OCI-M2 (cell line): ENCODE measurements at regions not wholly inside any gene's neighbourhood (a gene's known extent, or its start where the extent isn't known, plus 50 kb on each side); places are given as distances from the start of the nearest gene placed in this dataset.

Experiments
- DNase-seq: peaks from one replicate; lab custom pipeline; 2025; ENCODE audit not compliant: unreplicated experiment; lab: John Stamatoyannopoulos, UW

DNA sequence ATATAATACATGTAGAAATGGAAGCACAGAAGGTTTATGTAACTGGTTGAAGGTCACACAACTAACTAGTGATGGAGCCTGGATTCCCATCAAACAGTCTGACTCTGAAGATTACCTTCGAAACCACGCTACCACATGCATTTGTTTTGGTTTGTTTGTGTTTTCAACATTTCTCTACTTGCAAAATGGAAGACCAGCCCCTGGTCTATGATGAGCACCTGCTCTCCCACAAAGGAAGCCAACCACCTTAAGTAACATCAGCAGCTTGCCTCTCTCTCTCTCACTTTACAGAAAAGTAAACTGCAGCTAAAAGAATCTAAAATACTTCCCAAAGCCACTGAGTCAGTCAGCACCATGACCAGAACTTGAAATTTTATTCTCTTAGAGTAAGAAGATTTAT, 186.9 kb upstream of the TMPO start:
- DNase-seq = no peak

DNA sequence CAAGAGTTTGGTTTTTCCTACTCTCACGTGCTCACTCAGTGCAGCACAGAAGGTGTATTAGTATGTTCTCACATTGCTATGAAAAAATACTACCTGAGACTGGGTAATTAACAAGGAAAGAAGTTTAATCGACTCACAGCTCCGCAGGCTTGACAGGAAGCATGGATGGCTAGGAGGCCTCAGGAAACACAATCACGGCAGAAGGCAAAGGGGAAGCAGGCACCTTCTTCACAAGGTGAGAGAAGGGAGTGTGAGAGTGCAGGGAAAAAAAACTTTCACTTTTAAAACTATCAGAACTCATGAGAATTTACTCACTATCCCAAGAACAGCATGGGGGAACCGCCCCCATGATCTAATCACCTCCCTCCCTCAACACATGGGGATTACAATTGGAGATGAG, 185.8 kb upstream of the TMPO start:
- no peak for DNase-seq

DNA sequence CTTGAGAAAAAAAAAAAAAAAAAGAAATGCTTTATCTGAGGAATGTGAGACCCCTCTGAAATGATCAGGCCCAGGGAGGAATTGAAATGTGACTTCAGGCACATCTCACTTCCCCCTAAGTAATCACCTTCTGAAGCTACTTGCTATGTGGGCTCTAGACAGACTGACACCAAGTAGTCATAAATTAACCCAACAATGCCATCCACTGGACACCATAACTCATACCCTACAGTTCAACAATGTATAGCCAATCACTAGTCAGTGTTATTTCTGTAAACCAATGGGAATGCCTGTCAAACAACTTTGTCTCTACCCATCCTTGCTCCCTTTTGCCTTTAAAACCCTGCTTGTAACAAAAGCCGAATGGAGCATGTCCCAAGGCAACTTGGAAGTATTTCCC, 182.7 kb upstream of the TMPO start:
- DNase-seq = no peak

GRCh38 chr12:98334768-98335167, 180.6 kb upstream of the TMPO start:
- DNase-seq = no peak

DNA sequence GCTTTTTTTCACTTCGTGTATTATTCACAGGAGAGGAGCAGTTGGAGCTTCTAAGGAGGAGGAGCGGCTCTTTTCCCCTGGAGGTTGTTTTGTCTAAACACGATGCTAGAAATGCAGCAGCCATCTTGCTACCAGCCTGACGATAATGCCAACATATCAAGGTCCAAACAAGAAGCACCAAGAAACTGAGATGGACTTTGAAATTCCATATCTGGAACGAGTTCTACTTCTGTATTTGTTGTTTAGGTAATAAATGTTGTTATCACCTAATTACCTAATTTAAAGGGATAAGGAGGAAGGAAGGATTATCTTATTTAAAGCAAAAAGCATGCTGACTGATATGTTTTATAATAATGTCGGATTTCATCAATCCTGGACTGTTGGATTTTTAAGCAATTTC, 174.4 kb upstream of the TMPO start:
- DNase-seq = no peak

- no peak for DNase-seq
Measured at GRCh38 chr12:98341732-98342131, 173.7 kb upstream of the TMPO start.

DNA sequence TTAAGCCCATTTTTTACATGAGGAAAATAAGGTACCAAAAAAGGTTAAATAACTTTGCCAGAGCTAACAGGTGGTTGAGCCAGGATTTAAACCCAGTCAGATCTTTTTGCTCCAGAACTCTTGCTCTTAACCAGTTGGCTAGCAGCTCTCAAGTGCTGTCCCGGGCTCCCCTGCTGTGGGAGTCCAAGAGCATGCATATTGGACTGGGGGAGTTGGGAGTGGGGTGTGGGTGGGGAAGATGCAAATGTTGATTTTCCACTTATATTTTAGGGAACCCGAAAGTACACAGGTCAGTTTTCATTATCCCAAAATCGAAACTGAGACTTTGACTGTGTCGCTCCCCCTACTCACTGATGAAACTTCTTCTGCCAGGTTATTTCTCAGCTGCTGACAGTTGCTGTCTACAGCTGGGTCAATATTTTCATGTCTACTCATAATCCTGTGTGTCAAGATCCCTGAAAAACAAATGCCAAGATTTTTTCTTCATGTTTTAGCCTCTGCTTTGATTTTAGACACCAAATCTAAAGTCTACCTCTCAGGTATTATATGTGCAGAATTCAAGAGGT, 172.3 kb upstream of the TMPO start:
- no peak for DNase-seq

DNA sequence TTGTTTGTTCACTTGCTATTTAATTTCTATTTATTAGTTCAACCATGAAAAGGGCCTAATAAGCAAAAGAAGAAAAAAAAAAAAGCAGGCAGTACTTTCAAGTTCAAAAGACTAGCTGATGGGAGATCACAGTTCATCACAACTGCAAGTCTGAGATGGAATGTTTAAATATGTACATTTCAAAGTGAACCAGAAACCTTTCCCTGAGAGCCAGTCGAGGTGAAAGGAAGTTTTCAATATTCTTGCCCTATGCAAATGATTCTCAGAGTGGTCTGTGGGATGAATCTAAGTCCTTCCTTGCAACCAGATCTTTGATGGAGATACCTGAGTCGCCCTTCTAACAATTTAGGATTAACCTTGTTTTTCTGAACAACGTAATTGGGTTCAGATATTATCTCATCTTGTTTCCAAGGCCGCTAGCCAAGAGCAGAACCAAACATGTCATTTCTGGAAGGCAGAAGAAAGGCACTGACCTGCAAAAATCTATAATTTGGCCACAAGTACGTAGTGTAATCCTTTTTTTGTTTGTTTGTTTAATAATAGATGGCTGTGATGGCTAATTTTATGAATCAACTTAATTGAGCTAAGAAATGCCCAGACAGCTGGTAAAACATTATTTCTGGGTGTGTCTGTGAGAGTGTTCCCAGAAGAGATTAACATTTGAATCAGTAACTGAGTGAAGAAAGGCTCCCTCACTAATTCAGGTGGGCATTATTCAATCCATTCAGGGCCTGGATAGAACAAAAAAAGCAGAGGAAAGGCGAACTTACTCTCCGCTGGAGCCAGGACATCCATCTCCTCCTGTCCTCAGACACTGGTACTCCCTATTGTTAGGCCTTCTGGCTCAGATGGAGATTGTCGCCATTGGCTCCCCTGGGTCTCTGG, 171.1 kb upstream of the TMPO start:
- DNase-seq = no peak

DNA sequence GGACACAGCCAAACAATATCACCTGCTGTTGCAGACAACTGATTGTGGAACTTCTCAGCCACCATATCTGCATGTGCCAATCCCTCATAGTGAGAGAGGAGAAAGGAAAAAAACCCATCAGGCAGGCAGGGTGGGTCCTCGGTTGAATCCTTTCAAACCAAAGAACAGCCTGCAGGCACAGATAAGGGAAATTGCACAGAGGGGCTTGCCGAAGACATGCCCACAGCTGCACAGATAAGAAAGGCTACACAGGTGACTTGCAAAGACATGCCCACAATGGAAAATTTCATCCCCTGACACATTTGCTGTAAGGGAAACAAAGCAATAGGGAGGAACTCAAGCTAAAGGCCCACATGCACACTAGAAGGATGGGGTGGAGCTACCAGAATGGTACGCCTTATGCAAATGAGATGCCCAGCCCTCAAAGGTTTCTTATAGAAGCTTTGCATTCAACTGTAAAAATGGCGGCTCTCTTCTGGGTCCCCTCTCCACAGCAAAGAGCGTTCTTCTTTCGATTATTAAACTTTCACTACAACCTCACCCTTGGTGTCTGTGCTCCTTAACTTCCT, 170.0 kb upstream of the TMPO start:
- no peak for DNase-seq

- no peak for DNase-seq
Measured at GRCh38 chr12:98351089-98351488, 164.3 kb upstream of the TMPO start.

DNA sequence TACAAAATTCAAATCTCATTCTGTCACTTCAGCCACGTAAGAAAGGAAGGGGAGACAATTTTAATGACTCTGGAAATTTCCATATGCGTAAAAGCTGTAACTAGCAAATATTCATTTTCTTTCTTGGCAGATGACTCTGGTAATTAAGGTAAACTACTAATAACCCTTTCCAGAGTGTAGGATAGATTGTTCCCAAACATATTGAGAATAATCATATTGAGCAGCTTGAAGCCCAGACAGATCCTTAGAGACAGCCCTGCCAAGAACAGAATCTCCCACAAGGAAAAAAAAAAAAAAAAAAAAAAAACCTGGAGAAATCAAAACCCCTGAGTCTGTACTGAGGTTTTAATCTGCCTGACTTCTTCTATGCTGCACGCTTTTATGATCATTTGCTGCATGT, 163.6 kb upstream of the TMPO start:
- no peak for DNase-seq

DNA sequence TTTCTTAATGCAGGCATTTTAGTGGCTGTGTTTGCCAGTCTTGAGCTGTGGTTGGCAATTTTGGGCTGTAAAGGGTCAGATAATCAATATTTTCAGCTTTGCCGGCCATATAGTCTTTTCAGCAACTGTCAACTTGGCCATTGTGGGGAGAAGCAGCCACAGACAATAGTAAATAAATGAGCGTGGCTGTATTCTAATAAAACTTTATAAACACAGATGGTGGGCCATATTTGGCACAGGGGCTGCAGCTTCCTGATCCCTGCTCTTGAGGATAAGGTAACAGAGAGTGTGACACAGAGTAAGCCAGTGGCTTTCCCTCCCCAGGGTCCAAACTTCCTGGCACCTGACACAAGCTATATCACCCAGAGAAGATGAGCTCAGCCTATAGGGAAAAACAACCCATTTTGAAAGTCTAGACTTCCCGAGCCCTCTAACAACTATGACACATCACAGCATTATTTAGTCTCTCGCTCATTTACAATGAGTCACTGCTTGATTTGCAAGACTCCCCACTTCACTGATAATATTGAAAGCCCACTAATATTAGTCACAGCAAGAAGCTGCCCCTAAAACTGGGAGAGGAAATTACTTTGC, 163.1 kb upstream of the TMPO start:
- no peak for DNase-seq

- DNase-seq = no peak
Measured at GRCh38 chr12:98352835-98353234, 162.6 kb upstream of the TMPO start.

DNA sequence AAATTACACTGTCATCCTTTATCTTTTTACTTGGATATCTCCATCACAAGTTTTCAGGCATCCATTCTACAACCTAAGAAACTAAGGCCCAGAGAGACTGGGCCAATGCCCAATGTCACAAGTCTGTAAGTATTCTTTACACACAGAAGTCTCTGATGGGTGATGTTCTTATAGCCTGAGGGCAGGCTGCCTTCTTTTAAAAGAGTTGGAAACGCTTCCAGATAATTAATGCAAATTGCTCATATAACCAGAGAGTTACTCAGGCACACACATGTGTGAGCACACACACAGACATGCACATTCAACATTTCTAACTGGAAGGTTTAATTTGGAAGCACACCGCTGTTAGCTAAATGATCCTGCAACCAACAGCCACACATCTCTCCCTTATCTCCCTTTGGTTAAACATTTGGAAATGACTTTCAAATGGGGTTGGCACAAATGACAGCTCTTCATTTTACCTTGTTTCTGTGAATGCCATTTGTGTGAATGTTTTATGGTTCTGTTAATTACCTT, 160.8 kb upstream of the TMPO start:
- DNase-seq = no peak

DNA sequence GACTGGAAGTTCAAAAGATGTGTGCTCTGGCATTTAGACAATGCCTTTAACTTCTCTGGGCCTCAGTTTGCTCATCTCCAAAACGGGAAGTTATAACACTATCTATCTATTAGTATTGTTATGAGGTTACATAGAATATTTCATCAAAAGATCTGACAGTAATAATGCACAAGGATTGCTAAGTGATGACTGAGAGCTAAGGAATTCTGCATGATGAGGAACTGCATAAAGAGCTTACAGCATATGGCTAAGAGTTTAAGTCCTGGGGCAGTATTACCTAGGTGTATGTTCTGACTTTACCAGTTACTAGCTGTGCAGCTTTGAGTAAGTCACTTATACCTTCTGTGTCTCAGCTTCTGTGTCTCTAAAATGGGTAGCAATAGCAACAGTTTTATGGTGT, 160.1 kb upstream of the TMPO start:
- DNase-seq = no peak

- DNase-seq = no peak
Measured at GRCh38 chr12:98355933-98356332, 159.5 kb upstream of the TMPO start.

DNA sequence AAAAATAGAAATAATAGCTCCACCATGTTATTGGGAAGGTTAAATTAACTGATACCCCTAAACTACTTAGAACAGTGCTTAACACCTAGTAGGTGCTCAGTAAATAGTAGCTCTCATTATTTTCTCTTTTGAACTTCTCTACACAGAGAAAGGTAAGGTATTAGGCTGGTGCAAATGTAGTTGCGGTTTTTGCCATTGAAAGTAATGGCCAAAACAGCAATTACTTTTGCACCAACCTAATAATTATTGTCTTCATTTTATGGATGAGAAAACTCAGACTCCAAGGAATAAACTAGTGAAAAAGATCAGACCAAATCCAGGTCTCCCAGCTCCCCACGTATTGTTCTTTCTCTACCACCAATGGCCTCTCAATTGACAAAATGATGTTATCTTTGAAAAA, 157.2 kb upstream of the TMPO start:
- DNase-seq = no peak

DNA sequence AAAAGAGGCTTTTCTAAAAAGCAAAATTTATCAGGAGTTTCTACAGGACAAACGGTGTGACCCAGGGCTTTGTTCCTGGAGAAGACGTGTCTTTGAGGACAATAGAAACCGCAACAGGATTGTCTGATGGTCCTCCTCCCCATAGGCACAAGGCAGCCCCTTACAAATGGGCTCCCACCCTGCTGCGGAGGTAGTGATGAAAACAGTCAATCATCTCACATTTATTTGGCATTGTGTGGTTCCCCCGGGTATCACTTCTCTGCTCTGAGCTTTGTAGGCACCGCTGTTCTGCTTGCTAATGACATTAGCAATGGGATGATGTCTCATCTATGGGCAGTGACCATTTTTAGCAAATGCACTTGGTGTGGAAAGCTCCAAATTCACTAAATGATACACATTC, 155.5 kb upstream of the TMPO start:
- DNase-seq = no peak

DNA sequence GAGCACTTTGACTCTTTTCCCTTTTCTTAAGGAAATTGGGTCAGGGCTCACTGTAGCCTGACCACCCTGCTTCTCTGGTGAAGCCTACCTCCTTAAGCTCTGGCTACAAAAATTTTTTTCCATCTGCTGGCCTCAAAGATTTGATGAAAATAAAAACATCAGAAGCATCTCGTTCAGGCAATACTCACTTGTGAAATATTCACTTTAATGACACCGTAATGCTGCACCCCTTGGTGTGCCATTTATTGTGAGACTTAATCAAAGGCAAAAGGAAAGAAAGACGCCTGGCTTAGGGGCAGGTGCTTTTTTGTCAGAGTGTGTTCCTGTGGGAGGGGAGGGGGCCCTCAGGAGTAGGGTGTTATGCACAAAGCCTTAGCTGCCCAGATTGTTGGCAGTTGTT, 155.0 kb upstream of the TMPO start:
- no peak for DNase-seq

- DNase-seq = no peak
Measured at GRCh38 chr12:98369581-98369980, 145.8 kb upstream of the TMPO start.

DNA sequence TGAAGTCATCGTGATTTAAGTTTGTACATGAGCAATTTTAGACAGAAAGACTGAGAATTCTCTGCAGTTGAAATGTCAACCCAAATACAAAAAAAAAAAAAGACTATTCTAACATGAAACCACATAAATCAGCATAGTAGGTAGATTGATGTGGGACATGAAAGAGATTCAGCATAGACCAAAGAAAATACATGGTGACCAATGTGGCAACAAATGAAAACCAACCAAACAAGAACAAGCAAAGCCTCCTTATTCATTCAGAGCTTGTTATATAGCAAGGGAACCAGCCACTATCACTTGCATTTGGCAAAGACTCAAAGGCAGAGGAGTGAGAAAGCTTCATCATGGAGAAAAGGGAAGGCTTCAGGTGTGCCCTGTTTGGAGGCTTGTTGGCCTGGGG, 144.4 kb upstream of the TMPO start:
- DNase-seq = no peak

DNA sequence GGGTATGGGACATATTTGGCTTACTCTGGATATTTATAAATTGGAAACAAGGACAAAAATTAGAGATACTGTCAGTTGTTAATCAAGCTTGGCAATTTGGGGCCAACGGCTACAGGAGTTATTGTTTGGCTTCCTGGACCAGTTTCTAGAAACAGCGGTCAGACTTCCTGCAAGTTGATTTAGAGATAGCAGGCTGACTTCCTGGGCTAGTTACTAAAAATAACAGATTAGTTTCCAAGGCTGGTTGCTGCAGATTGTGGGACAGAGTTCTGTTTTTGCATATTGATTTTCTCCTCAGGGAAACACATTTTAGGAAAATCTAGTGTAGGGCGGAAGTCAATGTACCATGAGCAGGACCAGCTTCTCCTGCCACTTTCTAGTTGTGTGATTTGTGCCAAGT, 144.0 kb upstream of the TMPO start:
- no peak for DNase-seq
